Mucosa of descending colon (tissue), 3 donors: ENCODE measurements at regions not wholly inside any gene's neighbourhood (a gene's known extent, or its start where the extent isn't known, plus 50 kb on each side); places are given as distances from the start of the nearest gene placed in this dataset.

Experiments
- ATAC-seq: fragments of 200-7000 bp; cut with Tn5 transposase; one replicate; pipeline ENCODE4 v1.9.1; 2020; ENCODE audit warnings: mild to moderate bottlenecking, moderate library complexity
- DNase-seq, 3 donors: peaks; one replicate each; pipeline ENCODE4 v3.0.0-alpha.2; 2020
- H3K36me3 ChIP-seq: fragments of 200-600 bp; one replicate; pipeline ENCODE4 v1.8.0; 2021; ENCODE audit warnings: low read depth, mild to moderate bottlenecking
- H3K4me1 ChIP-seq: fragments of 200-600 bp; one replicate; pipeline ENCODE4 v1.8.0; 2021; ENCODE audit warnings: low read depth, mild to moderate bottlenecking
- H3K4me3 ChIP-seq: fragments of 200-600 bp; one replicate; pipeline ENCODE4 v1.8.0; 2021; ENCODE audit warnings: mild to moderate bottlenecking
- H3K9me3 ChIP-seq: fragments of 200-600 bp; one replicate; pipeline ENCODE4 v1.8.0; 2021; ENCODE audit warnings: mild to moderate bottlenecking
- CTCF ChIP-seq: fragments of 200-600 bp; IDR thresholded peaks from one replicate; pipeline ENCODE4 v1.8.0; 2022; ENCODE audit warnings: antibody characterized with exemption, mild to moderate bottlenecking
- intact Hi-C, 2 donors: fragments of 100-400 bp; cut with DNase I in 1 of 2; cut with micrococcal nuclease in 1 of 2; formaldehyde crosslinking; loops; one replicate each; pipeline versions ENCODE4 v1.11.0 to v1.11.1; 2022; cut with DNase I, micrococcal nuclease
- donor health status: DM: no; HTN: no; CAD: no; lungs with moderate emphysema.
- donor health status: DM: no; HTN: no; CAD: no.
- donor health status: DM: no; HTN: yes; CAD: no.

DNA sequence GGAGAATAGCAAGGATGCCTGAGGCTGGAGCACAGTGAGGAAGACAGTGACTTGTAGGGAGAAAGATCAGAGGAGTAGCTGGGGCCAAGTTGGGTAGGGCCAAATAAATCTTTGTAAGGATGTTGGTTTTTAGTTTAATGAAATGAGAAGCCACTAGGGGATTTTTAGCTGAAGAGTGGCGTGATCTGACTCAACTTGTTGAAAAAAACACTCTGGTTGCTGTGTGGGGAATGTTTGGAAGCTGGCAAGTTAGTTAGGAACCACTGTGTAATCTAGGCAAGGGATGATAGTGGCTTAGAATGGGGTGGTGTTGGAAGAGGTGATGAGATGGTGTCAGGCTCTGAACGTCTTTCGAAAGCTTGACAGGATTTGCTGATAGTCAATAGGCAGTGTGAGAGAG, 176.1 kb upstream of the HDDC2 start:
- ATAC-seq (no peak), DNase-seq (no peak)
- intact Hi-C loops: no loop called here
- Histone ChIP-seq H3K4me3 (no peak overlapping the region), H3K4me1 (no peaks in the 10 kb centered on the region), H3K36me3 (no peaks in the 10 kb centered on the region), H3K9me3 (no peaks in the 10 kb centered on the region)
- TF ChIP-seq CTCF: no peak

DNA sequence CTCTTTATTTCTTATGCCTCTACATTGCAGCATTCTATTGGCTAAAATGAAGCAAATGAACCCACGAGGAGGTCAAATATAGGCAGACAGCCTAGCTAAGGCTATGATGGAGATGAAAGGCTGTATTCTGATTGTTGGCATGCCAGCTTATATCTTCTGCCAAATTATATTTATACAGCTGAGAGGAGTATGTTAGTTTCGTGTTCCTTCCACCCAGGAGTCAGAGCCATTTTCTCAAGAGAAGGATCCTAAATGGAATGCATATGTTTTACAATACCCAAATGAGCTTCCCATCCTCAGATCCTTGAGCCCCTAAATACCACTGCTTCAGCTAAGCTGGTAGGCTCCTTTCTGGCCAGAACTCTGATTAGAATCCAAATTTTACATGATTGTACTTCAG, 178.4 kb upstream of the HDDC2 start:
- ATAC-seq (no peak), DNase-seq (no peak)
- Histone ChIP-seq H3K9me3 (no peaks in the 10 kb centered on the region), H3K4me3 (no peak overlapping the region), H3K36me3 (no peaks in the 10 kb centered on the region), H3K4me1 (no peaks in the 10 kb centered on the region)
- intact Hi-C loops: no loop called here
- no peak for TF ChIP-seq CTCF

DNA sequence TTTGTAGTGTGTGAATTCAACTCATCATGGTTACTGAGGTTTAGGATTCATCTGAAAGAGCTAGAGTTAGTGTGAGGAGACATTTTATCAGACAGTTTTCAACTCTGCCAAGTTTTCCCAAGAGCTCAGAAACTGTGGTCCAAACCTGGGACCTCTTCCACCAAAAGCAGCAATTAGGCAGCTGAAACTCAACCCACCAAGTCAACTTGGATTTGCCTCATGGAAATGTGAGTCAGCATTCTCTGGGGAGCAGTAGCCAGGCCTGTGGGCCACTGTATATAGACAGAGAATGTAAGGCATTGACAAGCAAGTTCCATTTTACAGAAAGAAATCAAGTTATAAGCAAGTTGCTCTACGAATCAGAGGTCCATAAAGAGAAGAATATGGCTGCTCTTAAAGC, 178.8 kb upstream of the HDDC2 start:
- TF ChIP-seq CTCF: no peak
- intact Hi-C loops: no loop called here
- Histone ChIP-seq H3K4me1 (no peaks in the 10 kb centered on the region), H3K4me3 (no peak overlapping the region), H3K36me3 (no peaks in the 10 kb centered on the region), H3K9me3 (no peaks in the 10 kb centered on the region)
- DNase-seq: no peak
- ATAC-seq: no peak

DNA sequence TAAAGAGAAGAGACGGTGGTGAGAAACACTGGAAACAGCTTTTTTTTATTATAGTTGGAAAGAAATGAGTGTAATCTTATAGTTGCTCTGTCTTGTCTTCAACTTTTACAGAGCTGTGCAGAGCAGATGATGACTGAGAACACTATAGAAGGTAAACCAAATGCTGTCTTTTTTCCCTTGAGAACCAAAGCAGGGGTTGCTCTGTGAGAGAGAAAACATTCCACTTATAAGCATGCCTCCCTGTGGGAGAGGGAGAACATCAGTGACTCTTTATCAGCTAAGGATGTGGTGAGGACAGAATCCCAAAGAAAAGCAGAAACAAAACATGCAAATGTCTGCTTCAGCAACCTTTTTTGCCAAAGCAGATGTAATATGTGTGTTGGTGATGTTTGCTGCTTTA, 179.3 kb upstream of the HDDC2 start:
- no peak for TF ChIP-seq CTCF
- no peak for DNase-seq
- H3K4me3 ChIP-seq: no peak overlapping the region
- H3K4me1 ChIP-seq: no peaks in the 10 kb centered on the region
- no peaks in the 10 kb centered on the region for H3K36me3 ChIP-seq
- ATAC-seq: no peak
- no peaks in the 10 kb centered on the region for H3K9me3 ChIP-seq
- intact Hi-C loops: no loop called here

- DNase-seq (no peak), ATAC-seq (no peak)
- no peaks in the 10 kb centered on the region for H3K9me3 ChIP-seq
- intact Hi-C loops: no loop called here
- no peak for TF ChIP-seq CTCF
- no peak overlapping the region for H3K4me3 ChIP-seq
- no peaks in the 10 kb centered on the region for H3K36me3 ChIP-seq
- no peaks in the 10 kb centered on the region for H3K4me1 ChIP-seq
Observed at GRCh38 chr6:125485757-125486156, 184.0 kb upstream of the HDDC2 start.

- no peak for TF ChIP-seq CTCF
- Histone ChIP-seq H3K4me1 (no peaks in the 10 kb centered on the region), H3K36me3 (no peaks in the 10 kb centered on the region), H3K4me3 (no peak overlapping the region), H3K9me3 (no peaks in the 10 kb centered on the region)
- DNase-seq (no peak), ATAC-seq (no peak)
- intact Hi-C loops: no loop called here
Observed at GRCh38 chr6:125486881-125487280, 185.1 kb upstream of the HDDC2 start.
